Smooth muscle cell (in vitro differentiated cells): ENCODE measurements at regions not wholly inside any gene's neighbourhood (a gene's known extent, or its start where the extent isn't known, plus 50 kb on each side); places are given as distances from the start of the nearest gene placed in this dataset.

ENCODE experiments used
- DNase-seq: peaks from one replicate; lab custom pipeline; 2025; ENCODE audit not compliant: unreplicated experiment; lab: John Stamatoyannopoulos, UW
- H2AFZ ChIP-seq: fragments of 200-600 bp; sonication (generic); 2 replicates; pipeline ENCODE4 v1.6.0; 2016; ENCODE audit warnings: antibody characterized with exemption, low read depth, mild to moderate bottlenecking
- H3F3A ChIP-seq: fragments of 200-600 bp; sonication (generic); 2 replicates; pipeline ENCODE4 v1.6.0; 2017; ENCODE audit warnings: antibody characterized with exemption, low read depth
- H3K27ac ChIP-seq: fragments of 200-600 bp; sonication (generic); 2 replicates; pipeline ENCODE4 v1.5.1; 2016; ENCODE audit warnings: low read depth, mild to moderate bottlenecking
- H3K27me3 ChIP-seq: fragments of 200-600 bp; sonication (generic); 2 replicates; pipeline ENCODE4 v1.6.1; 2016; ENCODE audit warnings: low read depth, mild to moderate bottlenecking
- H3K36me3 ChIP-seq: fragments of 200-600 bp; sonication (generic); 2 replicates; pipeline ENCODE4 v1.5.1; 2016; ENCODE audit warnings: low read depth
- H3K4me1 ChIP-seq: fragments of 200-600 bp; sonication (generic); 2 replicates; pipeline ENCODE4 v1.5.1; 2016; ENCODE audit warnings: low read depth
- H3K4me2 ChIP-seq: fragments of 200-600 bp; sonication (generic); 2 replicates; pipeline ENCODE4 v1.6.0; 2016; ENCODE audit warnings: mild to moderate bottlenecking
- H3K4me3 ChIP-seq: fragments of 200-600 bp; sonication (generic); 2 replicates; pipeline ENCODE4 v1.5.1; 2016; ENCODE audit warnings: mild to moderate bottlenecking
- H3K79me2 ChIP-seq: fragments of 200-600 bp; sonication (generic); 2 replicates; pipeline ENCODE4 v1.6.0; 2016; ENCODE audit warnings: low read depth, mild to moderate bottlenecking
- H3K9ac ChIP-seq: fragments of 200-600 bp; sonication (generic); 2 replicates; pipeline ENCODE4 v1.6.0; 2016; ENCODE audit warnings: low read depth
- H3K9me3 ChIP-seq: fragments of 200-600 bp; sonication (generic); replicated peaks from 2 replicates; pipeline ENCODE4 v1.5.1; 2016; ENCODE audit warnings: low read depth
- H4K20me1 ChIP-seq: fragments of 200-600 bp; sonication (generic); 2 replicates; pipeline ENCODE4 v1.6.0; 2016; ENCODE audit warnings: low read depth
- CTCF ChIP-seq: fragments of 200-600 bp; sonication (generic); IDR thresholded peaks from 2 replicates; pipeline ENCODE4 v1.5.1; 2017; ENCODE audit warnings: borderline replicate concordance, mild to moderate bottlenecking, antibody characterized with exemption; ENCODE audit not compliant: insufficient read depth, poor library complexity, severe bottlenecking
- WGBS: methylation state at CpG from one replicate; pipeline ENCODE4 v1.1.7; 2016; ENCODE audit warnings: low lambda C conversion rate; 5-methylcytosine and 5-hydroxymethylcytosine counted together

DNA sequence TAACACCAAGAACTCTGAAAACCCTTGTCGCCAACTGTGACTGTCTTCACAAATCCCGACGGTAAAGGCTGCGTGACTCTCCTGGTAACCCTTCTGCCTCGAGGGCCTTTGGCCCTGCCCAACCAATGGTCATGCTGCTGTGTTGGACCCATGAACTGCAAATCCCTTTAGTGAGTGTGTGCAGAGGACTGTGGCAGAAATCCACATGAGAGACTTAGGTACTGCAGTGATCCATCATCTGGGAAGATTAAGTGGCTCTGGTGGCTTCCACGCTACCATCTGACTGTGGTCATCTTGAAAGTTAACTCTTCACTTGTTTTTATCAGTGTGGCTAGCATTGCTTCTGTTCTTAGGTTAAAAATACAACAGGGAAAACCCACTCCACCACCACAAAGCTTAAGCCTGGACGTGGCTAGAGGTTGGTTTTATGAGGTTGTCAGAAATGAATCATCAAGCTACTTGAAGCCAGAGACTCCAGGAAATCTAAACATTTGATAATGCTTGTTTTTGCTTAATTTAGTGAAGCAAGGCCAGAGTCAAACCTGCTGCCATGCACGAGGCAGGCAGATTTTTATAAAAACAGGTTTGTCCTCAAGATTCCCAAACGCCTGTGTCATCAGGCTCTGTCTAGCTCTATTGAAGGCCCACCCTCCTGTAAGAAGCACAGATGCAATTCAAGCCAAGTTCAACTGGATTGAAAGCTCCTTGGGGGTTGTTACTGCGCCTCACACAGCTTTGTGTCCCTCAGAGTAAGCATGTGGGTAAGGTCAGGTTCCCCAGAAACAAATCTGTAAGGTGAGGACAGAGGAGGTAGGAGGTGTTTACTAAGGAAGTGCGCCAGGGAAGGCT is 52.7 kb upstream of the ERCC6L2 start:
- H3K4me2 ChIP-seq: peak overlapping the region; percentile 55
- H3K27ac ChIP-seq: peak overlapping the region; percentile 62
- H3K9ac ChIP-seq: no peak overlapping the region

GRCh38 chr9:95822015-95822414 is 53.5 kb upstream of the ERCC6L2 start:
- Histone ChIP-seq H3K4me1 (no peaks in the 10 kb centered on the region), H3K36me3 (no peaks in the 10 kb centered on the region), H3K4me3 (no peak overlapping the region), H3F3A (no peaks in the 10 kb centered on the region), H3K27me3 (no peaks in the 10 kb centered on the region), H2AFZ (no peak overlapping the region), H3K9me3 (no peaks in the 10 kb centered on the region), H3K9ac (no peak overlapping the region), H3K79me2 (no peaks in the 10 kb centered on the region), H3K4me2 (peak overlapping the region; percentile 5), H4K20me1 (no peaks in the 10 kb centered on the region), H3K27ac (peak overlapping the region; percentile 55)
- no peak for TF ChIP-seq CTCF
- no peak for DNase-seq
- WGBS: 64% methylated on average over 3 of the region's 3 CpGs

More for the DNA sequence above, 52.7 kb upstream of the ERCC6L2 start:
- Histone ChIP-seq H2AFZ (no peak overlapping the region), H3K27me3 (no peaks in the 10 kb centered on the region), H3K4me3 (no peak overlapping the region), H4K20me1 (no peaks in the 10 kb centered on the region), H3K4me1 (no peaks in the 10 kb centered on the region), H3F3A (no peaks in the 10 kb centered on the region), H3K79me2 (no peaks in the 10 kb centered on the region), H3K36me3 (no peaks in the 10 kb centered on the region), H3K9me3 (no peaks in the 10 kb centered on the region)
- DNase-seq: no peak
- 18% methylated on average over 11 of the region's 11 CpGs for WGBS
- no peak for TF ChIP-seq CTCF

GRCh38 chr9:95820074-95820473 is 55.4 kb upstream of the ERCC6L2 start:
- no peaks in the 10 kb centered on the region for H3K27me3 ChIP-seq
- 90% methylated on average over 8 of the region's 8 CpGs for WGBS
- H3K9me3 ChIP-seq: no peaks in the 10 kb centered on the region
- no peak overlapping the region for H3K4me2 ChIP-seq
- H4K20me1 ChIP-seq: no peaks in the 10 kb centered on the region
- no peaks in the 10 kb centered on the region for H3K4me1 ChIP-seq
- TF ChIP-seq CTCF: no peak
- H2AFZ ChIP-seq: no peak overlapping the region
- no peaks in the 10 kb centered on the region for H3K36me3 ChIP-seq
- DNase-seq: no peak
- no peak overlapping the region for H3K27ac ChIP-seq
- H3F3A ChIP-seq: no peaks in the 10 kb centered on the region
- no peaks in the 10 kb centered on the region for H3K79me2 ChIP-seq
- H3K9ac ChIP-seq: no peak overlapping the region
- H3K4me3 ChIP-seq: no peak overlapping the region

DNA sequence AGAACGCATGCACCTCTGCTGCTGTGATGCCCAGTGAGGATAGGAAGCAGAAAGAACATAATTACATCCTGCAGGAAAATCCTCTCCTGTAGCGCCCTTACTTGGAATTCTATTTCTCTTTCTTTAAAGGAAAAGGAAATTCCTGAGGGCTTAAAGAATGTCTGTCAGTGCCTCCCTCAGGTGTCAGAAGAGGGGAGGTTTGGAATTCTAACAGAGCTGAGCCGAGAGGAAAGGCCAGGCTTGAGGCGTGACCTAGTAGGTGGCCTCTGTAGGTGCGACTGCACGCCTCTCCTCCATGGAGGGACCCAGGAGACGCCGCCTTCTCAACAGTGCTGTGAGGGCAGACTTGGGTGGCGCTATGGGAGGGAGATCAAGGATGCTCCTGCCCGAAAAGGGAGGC is 55.9 kb upstream of the ERCC6L2 start:
- Histone ChIP-seq H3K9me3 (no peaks in the 10 kb centered on the region), H3K4me1 (no peaks in the 10 kb centered on the region), H3K27ac (no peak overlapping the region), H3K4me3 (no peak overlapping the region), H2AFZ (no peak overlapping the region), H4K20me1 (no peaks in the 10 kb centered on the region), H3K79me2 (no peaks in the 10 kb centered on the region), H3F3A (no peaks in the 10 kb centered on the region), H3K27me3 (no peaks in the 10 kb centered on the region), H3K36me3 (no peaks in the 10 kb centered on the region), H3K9ac (no peak overlapping the region), H3K4me2 (no peak overlapping the region)
- no peak for DNase-seq
- 71% methylated on average over 10 of the region's 10 CpGs for WGBS
- TF ChIP-seq CTCF: no peak
